WTC11 (cell line): ENCODE measurements at regions not wholly inside any gene's neighbourhood (a gene's known extent, or its start where the extent isn't known, plus 50 kb on each side); places are given as distances from the start of the nearest gene placed in this dataset.

ENCODE experiments used
- ATAC-seq: fragments of 200-7000 bp; cut with Tn5 transposase; 2 replicates; pipeline ENCODE4 v1.10.0; 2021; ENCODE audit warnings: mild to moderate bottlenecking, moderate library complexity
- CTCF ChIA-PET: fragments of 300-600 bp; sonication (Branson Sonifier 250); formaldehyde crosslinking; loops from one replicate; lab custom pipeline; 2021; ENCODE audit warnings: antibody characterized with exemption; lab: Charles Lee
- POLR2A ChIA-PET: fragments of 350-600 bp; sonication (Branson Sonifier 250); formaldehyde crosslinking; loops from one replicate; lab custom pipeline; 2021; ENCODE audit warnings: antibody characterized with exemption; lab: Charles Lee
- DNase-seq: peaks from one replicate; pipeline ENCODE4 v3.0.0; 2021; ENCODE audit warnings: low spot score
- H3K27ac Mint-ChIP-seq: 2 replicates; pipeline ENCODE4 v1.8.0; 2021; ENCODE audit warnings: mixed read lengths
- H3K27me3 Mint-ChIP-seq: 2 replicates; pipeline ENCODE4 v1.8.0; 2021; ENCODE audit warnings: low read depth, mild to moderate bottlenecking, moderate library complexity, mixed read lengths
- H3K36me3 Mint-ChIP-seq: 2 replicates; pipeline ENCODE4 v1.8.0; 2021; ENCODE audit warnings: mixed read lengths
- H3K4me1 Mint-ChIP-seq: 2 replicates; pipeline ENCODE4 v1.8.0; 2022; ENCODE audit warnings: mixed read lengths
- H3K4me3 Mint-ChIP-seq: 2 replicates; pipeline ENCODE4 v1.8.0; 2021; ENCODE audit warnings: mild to moderate bottlenecking, moderate library complexity, mixed read lengths
- H3K9me3 Mint-ChIP-seq: 2 replicates; pipeline ENCODE4 v1.8.0; 2021; ENCODE audit warnings: mixed read lengths
- CBFB ChIP-seq: sonication (generic); formaldehyde crosslinking; IDR thresholded peaks from 2 replicates; pipeline ENCODE4 v1.8.1; 2022; ENCODE audit warnings: mild to moderate bottlenecking, low read depth, missing genetic modification reagents
- CDX4 ChIP-seq: fragments of 250-450 bp; sonication (Bioruptor Pico); IDR thresholded peaks from 2 replicates; pipeline ENCODE4 v1.9.0; 2021; ENCODE audit warnings: moderate library complexity, mild to moderate bottlenecking, inconsistent platforms, borderline replicate concordance
- CREB1 ChIP-seq: sonication (generic); formaldehyde crosslinking; IDR thresholded peaks from 2 replicates; pipeline ENCODE4 v1.8.0; 2023; ENCODE audit warnings: mild to moderate bottlenecking, missing genetic modification reagents
- E2F5 ChIP-seq: sonication (generic); formaldehyde crosslinking; IDR thresholded peaks from 2 replicates; pipeline ENCODE4 v1.8.1; 2022; ENCODE audit warnings: mild to moderate bottlenecking, moderate library complexity, missing genetic modification reagents
- ELF4 ChIP-seq: sonication (generic); formaldehyde crosslinking; IDR thresholded peaks from 2 replicates; pipeline ENCODE4 v1.8.1; 2022; ENCODE audit warnings: low read depth, mild to moderate bottlenecking, moderate library complexity, missing genetic modification reagents
- EMX1 ChIP-seq: fragments of 250-450 bp; sonication (Bioruptor Pico); IDR thresholded peaks from 2 replicates; pipeline ENCODE4 v1.8.0; 2021; ENCODE audit warnings: mild to moderate bottlenecking
- ETV6 ChIP-seq: sonication (generic); formaldehyde crosslinking; IDR thresholded peaks from 2 replicates; pipeline ENCODE4 v1.8.1; 2022; ENCODE audit warnings: mild to moderate bottlenecking, missing genetic modification reagents
- GRHL2 ChIP-seq: fragments of 250-450 bp; sonication (Bioruptor Pico); IDR thresholded peaks from 2 replicates; pipeline ENCODE4 v1.8.0; 2022; ENCODE audit warnings: mild to moderate bottlenecking, moderate library complexity; ENCODE audit not compliant: insufficient replicate concordance, severe bottlenecking
- IRF2 ChIP-seq: sonication (generic); formaldehyde crosslinking; IDR thresholded peaks from 2 replicates; pipeline ENCODE4 v1.8.0; 2022; ENCODE audit warnings: low read depth, missing genetic modification reagents, borderline replicate concordance
- JAZF1 ChIP-seq: fragments of 250-450 bp; sonication (Bioruptor Pico); IDR thresholded peaks from 2 replicates; pipeline ENCODE4 v1.9.0; 2021; ENCODE audit warnings: moderate library complexity, mild to moderate bottlenecking, inconsistent platforms
- JUN ChIP-seq: sonication (generic); formaldehyde crosslinking; IDR thresholded peaks from 2 replicates; pipeline ENCODE4 v1.8.0; 2023; ENCODE audit warnings: mild to moderate bottlenecking, missing genetic modification reagents
- KAT7 ChIP-seq: sonication (generic); formaldehyde crosslinking; IDR thresholded peaks from 2 replicates; pipeline ENCODE4 v1.8.1; 2023; ENCODE audit warnings: missing genetic modification reagents, mild to moderate bottlenecking, borderline replicate concordance
- NR2C2 ChIP-seq: sonication (generic); formaldehyde crosslinking; IDR thresholded peaks from 2 replicates; pipeline ENCODE4 v1.8.0; 2022; ENCODE audit warnings: mild to moderate bottlenecking, missing genetic modification reagents
- RORB ChIP-seq: fragments of 250-450 bp; sonication (Bioruptor Pico); IDR thresholded peaks from 2 replicates; pipeline ENCODE4 v1.9.0; 2021; ENCODE audit warnings: mild to moderate bottlenecking
- TEAD1 ChIP-seq: sonication (generic); formaldehyde crosslinking; IDR thresholded peaks from 2 replicates; pipeline ENCODE4 v1.8.0; 2022; ENCODE audit warnings: mild to moderate bottlenecking, missing genetic modification reagents
- TEAD4 ChIP-seq: sonication (generic); formaldehyde crosslinking; IDR thresholded peaks from 2 replicates; pipeline ENCODE4 v1.8.0; 2022; ENCODE audit warnings: mild to moderate bottlenecking, missing genetic modification reagents
- TP53 ChIP-seq: sonication (generic); formaldehyde crosslinking; IDR thresholded peaks from 2 replicates; pipeline ENCODE4 v1.8.1; 2023; ENCODE audit warnings: mild to moderate bottlenecking, missing genetic modification reagents
- ZMAT4 ChIP-seq: fragments of 250-450 bp; sonication (Bioruptor Pico); IDR thresholded peaks from 2 replicates; pipeline ENCODE4 v1.9.0; 2021; ENCODE audit warnings: mild to moderate bottlenecking
- ZNF219 ChIP-seq: sonication (generic); formaldehyde crosslinking; IDR thresholded peaks from 2 replicates; pipeline ENCODE4 v1.8.0; 2023; ENCODE audit warnings: missing genetic modification reagents, mild to moderate bottlenecking, borderline replicate concordance
- ZNF263 ChIP-seq: sonication (generic); formaldehyde crosslinking; IDR thresholded peaks from 2 replicates; pipeline ENCODE4 v1.8.1; 2022; ENCODE audit warnings: low read depth, mild to moderate bottlenecking, moderate library complexity, missing genetic modification reagents
- ZNF423 ChIP-seq: fragments of 250-450 bp; sonication (Bioruptor Pico); IDR thresholded peaks from 2 replicates; pipeline ENCODE4 v2.1.2; 2022; ENCODE audit warnings: mild to moderate bottlenecking, moderate library complexity
- ZNF532 ChIP-seq: fragments of 250-450 bp; sonication (Bioruptor Pico); IDR thresholded peaks from 2 replicates; pipeline ENCODE4 v1.9.0; 2021; ENCODE audit warnings: mild to moderate bottlenecking, borderline replicate concordance
- TF ChIP-seq, protein P1 (sequence below): sonication (generic); formaldehyde crosslinking; IDR thresholded peaks from 2 replicates; pipeline ENCODE4 v1.8.1; 2023; ENCODE audit warnings: mild to moderate bottlenecking, missing genetic modification reagents
- TF ChIP-seq, protein P2 (sequence below): sonication (generic); formaldehyde crosslinking; conservative IDR thresholded peaks from 2 replicates; pipeline ENCODE4 v1.8.1; 2022; ENCODE audit warnings: mild to moderate bottlenecking, missing genetic modification reagents
- TF ChIP-seq, protein P3 (sequence below): sonication (generic); formaldehyde crosslinking; IDR thresholded peaks from 2 replicates; pipeline ENCODE4 v1.8.1; 2023; ENCODE audit warnings: mild to moderate bottlenecking, missing genetic modification reagents, moderate library complexity

GRCh38 chr2:17101091-17101490 is 417.1 kb downstream of the RAD51AP2 start (continued):
- TF ChIP-seq CREB1 (no peak), CBFB (CRISPR knock-in tag) (no peak), IRF2 (CRISPR knock-in tag) (no peak), ZNF263 (no peak), JAZF1 (CRISPR knock-in tag) (no peak), TEAD4 (CRISPR knock-in tag) (no peak), ZNF219 (CRISPR knock-in tag) (no peak), CDX4 (CRISPR knock-in tag) (no peak)

- H3K27me3 Mint-ChIP-seq: no peaks in the 10 kb centered on the region
- H3K4me1 Mint-ChIP-seq: no peaks in the 10 kb centered on the region
- CTCF ChIA-PET: no interaction called here
- peaks cover 8% of the 10 kb centered on the region for H3K9me3 Mint-ChIP-seq
- TF ChIP-seq ZMAT4 (CRISPR knock-in tag) (no peak), TEAD4 (CRISPR knock-in tag) (no peak), TEAD1 (no peak)
- POLR2A ChIA-PET: no interaction called here
- ATAC-seq (no peak), DNase-seq (no peak)
- no peak overlapping the region for H3K27ac Mint-ChIP-seq
- H3K4me3 Mint-ChIP-seq: no peak overlapping the region
- no peaks in the 10 kb centered on the region for H3K36me3 Mint-ChIP-seq
Observed at GRCh38 chr2:17095340-17095739, 422.9 kb downstream of the RAD51AP2 start.

- DNase-seq (no peak), ATAC-seq (no peak)
- no peaks in the 10 kb centered on the region for H3K9me3 Mint-ChIP-seq
- POLR2A ChIA-PET: no interaction called here
- no peak overlapping the region for H3K4me3 Mint-ChIP-seq
- H3K36me3 Mint-ChIP-seq: no peaks in the 10 kb centered on the region
- H3K27ac Mint-ChIP-seq: no peak overlapping the region
- no peak for TF ChIP-seq TEAD1
- no peak for TF ChIP-seq CREB1
- no peak for TF ChIP-seq KAT7 (CRISPR knock-in tag)
- TF ChIP-seq EMX1 (CRISPR knock-in tag): no peak
- TF ChIP-seq E2F5 (CRISPR knock-in tag): no peak
- no peak for TF ChIP-seq JUN (CRISPR knock-in tag)
- TF ChIP-seq ELF4: no peak
- TF ChIP-seq TP53 (CRISPR knock-in tag): no peak
- no peak for TF ChIP-seq ZNF423
- H3K27me3 Mint-ChIP-seq: no peaks in the 10 kb centered on the region
- CTCF ChIA-PET: no interaction called here
- H3K4me1 Mint-ChIP-seq: peaks cover 9% of the 10 kb centered on the region
Observed at GRCh38 chr2:17093712-17094111, 424.5 kb downstream of the RAD51AP2 start.

DNA sequence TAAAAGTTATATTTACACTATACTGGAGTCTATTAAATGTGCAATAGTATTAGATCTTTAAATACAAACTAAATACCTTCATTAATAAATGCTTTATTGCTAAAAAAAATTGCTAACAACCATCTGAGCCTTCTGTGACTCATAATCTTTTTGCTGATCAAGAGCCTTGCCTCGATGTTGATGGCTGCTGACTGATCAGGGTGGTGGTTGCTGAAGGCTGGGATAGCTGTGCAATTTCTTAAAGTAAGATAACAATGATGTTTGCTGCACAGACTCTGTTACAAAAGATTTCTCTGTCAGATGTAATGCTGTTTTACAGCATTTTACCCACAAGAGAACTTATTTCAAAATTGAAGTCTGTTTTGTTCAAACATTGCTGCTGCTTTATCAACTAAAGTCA is 421.4 kb upstream of the CYRIA start:
- Mint-ChIP-seq H3K4me3 (no peak overlapping the region), H3K9me3 (no peaks in the 10 kb centered on the region), H3K27me3 (no peaks in the 10 kb centered on the region), H3K4me1 (peaks cover 9% of the 10 kb centered on the region), H3K27ac (no peak overlapping the region), H3K36me3 (no peaks in the 10 kb centered on the region)
- POLR2A ChIA-PET: no interaction called here
- no peak for DNase-seq
- ATAC-seq: no peak
- CTCF ChIA-PET: no interaction called here
- TF ChIP-seq RORB (no peak), NR2C2 (CRISPR knock-in tag) (no peak), ZNF532 (CRISPR knock-in tag) (no peak), ETV6 (CRISPR knock-in tag) (no peak), ZNF219 (CRISPR knock-in tag) (no peak), GRHL2 (CRISPR knock-in tag) (no peak)
- TF ChIP-seq, protein P1, sequence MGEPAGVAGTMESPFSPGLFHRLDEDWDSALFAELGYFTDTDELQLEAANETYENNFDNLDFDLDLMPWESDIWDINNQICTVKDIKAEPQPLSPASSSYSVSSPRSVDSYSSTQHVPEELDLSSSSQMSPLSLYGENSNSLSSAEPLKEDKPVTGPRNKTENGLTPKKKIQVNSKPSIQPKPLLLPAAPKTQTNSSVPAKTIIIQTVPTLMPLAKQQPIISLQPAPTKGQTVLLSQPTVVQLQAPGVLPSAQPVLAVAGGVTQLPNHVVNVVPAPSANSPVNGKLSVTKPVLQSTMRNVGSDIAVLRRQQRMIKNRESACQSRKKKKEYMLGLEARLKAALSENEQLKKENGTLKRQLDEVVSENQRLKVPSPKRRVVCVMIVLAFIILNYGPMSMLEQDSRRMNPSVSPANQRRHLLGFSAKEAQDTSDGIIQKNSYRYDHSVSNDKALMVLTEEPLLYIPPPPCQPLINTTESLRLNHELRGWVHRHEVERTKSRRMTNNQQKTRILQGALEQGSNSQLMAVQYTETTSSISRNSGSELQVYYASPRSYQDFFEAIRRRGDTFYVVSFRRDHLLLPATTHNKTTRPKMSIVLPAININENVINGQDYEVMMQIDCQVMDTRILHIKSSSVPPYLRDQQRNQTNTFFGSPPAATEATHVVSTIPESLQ (CRISPR knock-in tag): no peak
- TF ChIP-seq, protein P2, sequence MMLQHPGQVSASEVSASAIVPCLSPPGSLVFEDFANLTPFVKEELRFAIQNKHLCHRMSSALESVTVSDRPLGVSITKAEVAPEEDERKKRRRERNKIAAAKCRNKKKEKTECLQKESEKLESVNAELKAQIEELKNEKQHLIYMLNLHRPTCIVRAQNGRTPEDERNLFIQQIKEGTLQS (CRISPR knock-in tag): no peak
- TF ChIP-seq, protein P3, sequence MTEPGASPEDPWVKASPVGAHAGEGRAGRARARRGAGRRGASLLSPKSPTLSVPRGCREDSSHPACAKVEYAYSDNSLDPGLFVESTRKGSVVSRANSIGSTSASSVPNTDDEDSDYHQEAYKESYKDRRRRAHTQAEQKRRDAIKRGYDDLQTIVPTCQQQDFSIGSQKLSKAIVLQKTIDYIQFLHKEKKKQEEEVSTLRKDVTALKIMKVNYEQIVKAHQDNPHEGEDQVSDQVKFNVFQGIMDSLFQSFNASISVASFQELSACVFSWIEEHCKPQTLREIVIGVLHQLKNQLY: no peak
